NCI-H226 (cell line): ENCODE measurements at regions not wholly inside any gene's neighbourhood (a gene's known extent, or its start where the extent isn't known, plus 50 kb on each side); places are given as distances from the start of the nearest gene placed in this dataset.
"Not testable (repeated sequence)": the region's sequence is repeated elsewhere in the genome, so short reads cannot be mapped to it uniquely, and the experiment has no call there.

Experiments used
- DNase-seq: peaks from one replicate; pipeline ENCODE4 v3.0.0-alpha.2; 2015

GRCh38 chr16:60646631-60647030 lies 1389.6 kb downstream of the CDH8 start:
- DNase-seq, result no peak

- no peak for DNase-seq
These were observed 1390.7 kb downstream of the CDH8 start for GRCh38 chr16:60645541-60645940.

GRCh38 chr16:60642956-60643355 lies 1393.3 kb downstream of the CDH8 start:
- DNase-seq, result no peak

GRCh38 chr16:60641067-60641665 lies 1395.1 kb downstream of the CDH8 start:
- DNase-seq, result no peak

- DNase-seq, result no peak
These were observed 1396.2 kb downstream of the CDH8 start for GRCh38 chr16:60640038-60640437.

- not testable (repeated sequence) for DNase-seq
These were observed 1399.6 kb downstream of the CDH8 start for GRCh38 chr16:60636636-60637035.

GRCh38 chr16:60636117-60636516 lies 1400.1 kb downstream of the CDH8 start:
- DNase-seq, result no peak

- no peak for DNase-seq
These were observed 1400.7 kb downstream of the CDH8 start for GRCh38 chr16:60635548-60635947.

- DNase-seq, result no peak
These were observed 1424.4 kb downstream of the CDH8 start for GRCh38 chr16:60611844-60612243.

- DNase-seq, result no peak
These were observed 1427.3 kb downstream of the CDH8 start for GRCh38 chr16:60608971-60609370.

- not testable (repeated sequence) for DNase-seq
These were observed 1430.6 kb downstream of the CDH8 start for GRCh38 chr16:60605652-60606051.

GRCh38 chr16:60605176-60605575 lies 1431.1 kb downstream of the CDH8 start:
- no peak for DNase-seq

- DNase-seq, result no peak
These were observed 1449.7 kb downstream of the CDH8 start for GRCh38 chr16:60586493-60586892.

- DNase-seq, result no peak
These were observed 1453.7 kb downstream of the CDH8 start for GRCh38 chr16:60582528-60582927.

GRCh38 chr16:60566901-60567300 lies 1469.3 kb downstream of the CDH8 start:
- no peak for DNase-seq

- DNase-seq, result no peak
These were observed 1471.7 kb downstream of the CDH8 start for GRCh38 chr16:60564588-60564987.

- DNase-seq, result no peak
These were observed 1473.1 kb downstream of the CDH8 start for GRCh38 chr16:60563166-60563565.

GRCh38 chr16:60558936-60559335 lies 1477.3 kb downstream of the CDH8 start:
- DNase-seq, result no peak

GRCh38 chr16:60553090-60553757 lies 1483.0 kb downstream of the CDH8 start:
- no peak for DNase-seq

GRCh38 chr16:60541535-60541934 lies 1494.7 kb downstream of the CDH8 start:
- no peak for DNase-seq

GRCh38 chr16:60510941-60511340 lies 1525.3 kb downstream of the CDH8 start:
- DNase-seq, result no peak

GRCh38 chr16:60510208-60510607 lies 1526.0 kb downstream of the CDH8 start:
- DNase-seq, result no peak

GRCh38 chr16:60491273-60491672 lies 1545.0 kb downstream of the CDH8 start:
- no peak for DNase-seq

- DNase-seq, result no peak
These were observed 1550.3 kb downstream of the CDH8 start for GRCh38 chr16:60485872-60486489.

GRCh38 chr16:60484901-60485300 lies 1551.3 kb downstream of the CDH8 start:
- DNase-seq, result no peak
